HepG2 (cell line): ENCODE measurements at regions not wholly inside any gene's neighbourhood (a gene's known extent, or its start where the extent isn't known, plus 50 kb on each side); places are given as distances from the start of the nearest gene placed in this dataset.

ENCODE experiments used
- ATAC-seq: fragments of 200-7000 bp; cut with Tn5 transposase; 3 replicates; pipeline ENCODE4 v1.9.1; 2020; ENCODE audit warnings: mild to moderate bottlenecking, moderate library complexity
- BruUV-seq: library from RNA; stranded (reverse); fragments of 400-500 nt; replicated peaks from 2 replicates; lab custom pipeline; 2021; lab: Mats Ljungman, UMichigan
- CTCF ChIA-PET: fragments of 300-600 bp; formaldehyde crosslinking; extraction: SDS; loops from one replicate; lab custom pipeline; 2021; ENCODE audit warnings: low total read pairs, inconsistent platforms, low intra/inter-chr PET ratio; lab: Yijun Ruan, JAX
- POLR2A ChIA-PET: fragments of 350-600 bp; sonication (Branson Sonifier 250); formaldehyde crosslinking; loops from one replicate; lab custom pipeline; 2020; ENCODE audit warnings: antibody characterized with exemption, inconsistent platforms; lab: Yijun Ruan, JAX
- DNase-seq: peaks from one replicate; pipeline ENCODE4 v3.0.0-alpha.2; 2015; ENCODE audit warnings: low spot score
- FAIRE-seq: peaks from 3 replicates; lab custom pipeline; 2011; peaks lifted over from hg19 to GRCh38; lab: Jason Lieb, UNC
- H2AFZ ChIP-seq: one replicate; pipeline ENCODE4 v1.6.1; 2011; ENCODE audit warnings: low read length, inconsistent platforms
- H3K27ac ChIP-seq: fragments of 300-600 bp; 3 replicates; pipeline ENCODE4 v1.8.0; 2011; ENCODE audit warnings: mixed run types, mild to moderate bottlenecking, mixed read lengths, low read length, inconsistent platforms; ENCODE audit not compliant: insufficient read depth; ENCODE audit errors: extremely low read length
- H3K27me3 ChIP-seq, 2 experiments: fragments of 200-600 bp in 1 of 2; 2 replicates in 1 of 2; 3 replicates in 1 of 2; pipeline versions ENCODE4 v1.6.0 to v1.8.0; 2011; ENCODE audit warnings: low read length in 2 of 2, mild to moderate bottlenecking in 2 of 2, moderate library complexity in 2 of 2, inconsistent platforms in 1 of 2; ENCODE audit not compliant: insufficient read depth in 2 of 2, control insufficient read depth in 1 of 2
- H3K36me3 ChIP-seq, 2 experiments: fragments of 200-600 bp in 1 of 2; replicated peaks in 1 of 2; 2 replicates in 1 of 2; 3 replicates in 1 of 2; pipeline versions ENCODE4 v1.5.1 to v1.8.0; 2011; ENCODE audit warnings: low read length in 2 of 2, inconsistent platforms in 1 of 2; ENCODE audit not compliant: insufficient read depth in 2 of 2, control insufficient read depth in 1 of 2
- H3K4me1 ChIP-seq: 2 replicates; pipeline ENCODE4 v1.5.1; 2012; ENCODE audit warnings: low read length, inconsistent platforms; ENCODE audit not compliant: insufficient read depth
- H3K4me2 ChIP-seq: 2 replicates; pipeline ENCODE4 v1.6.0; 2011; ENCODE audit warnings: low read depth, low read length, inconsistent platforms
- H3K4me3 ChIP-seq, 3 experiments: fragments of 200-600 bp in 1 of 3; sonication (generic), shearing (Covaris generic) in 1 of 3; replicated peaks in 1 of 3; 2 replicates each; pipeline ENCODE4 v1.5.1; 2011 to 2016; ENCODE audit warnings: low read length in 3 of 3, inconsistent platforms in 2 of 3, low read depth in 2 of 3, mild to moderate bottlenecking in 2 of 3, control low read depth in 1 of 3, mixed read lengths in 1 of 3; ENCODE audit not compliant: insufficient read depth in 1 of 3
- H3K79me2 ChIP-seq: one replicate; pipeline ENCODE4 v1.6.1; 2011; ENCODE audit warnings: low read length, inconsistent platforms; ENCODE audit not compliant: insufficient read depth
- H3K9ac ChIP-seq: 2 replicates; pipeline ENCODE4 v1.6.0; 2011; ENCODE audit warnings: mild to moderate bottlenecking, low read depth, low read length, inconsistent platforms; ENCODE audit not compliant: insufficient read depth
- H3K9me3 ChIP-seq: 2 replicates; pipeline ENCODE4 v1.5.1; 2012; ENCODE audit warnings: mild to moderate bottlenecking, low read length
- H4K20me1 ChIP-seq: 2 replicates; pipeline ENCODE4 v1.6.0; 2011; ENCODE audit warnings: inconsistent platforms, mild to moderate bottlenecking, low read length, moderate library complexity; ENCODE audit not compliant: insufficient read depth
- KDM1A ChIP-seq: IDR thresholded peaks from 2 replicates; pipeline ENCODE4 v1.6.1; 2016; ENCODE audit warnings: missing compliant biosample characterization
- NR2F1 ChIP-seq, 2 experiments: fragments of 450-650 bp in 1 of 2; formaldehyde crosslinking in 1 of 2; IDR thresholded peaks; 2 replicates each; pipeline versions ENCODE4 v1.5.0 to v1.6.1; 2016 to 2020; ENCODE audit warnings: mild to moderate bottlenecking in 1 of 2, missing compliant biosample characterization in 1 of 2, missing genetic modification reagents in 1 of 2, moderate library complexity in 1 of 2
- PAX8 ChIP-seq: sonication (generic); formaldehyde crosslinking; IDR thresholded peaks from 2 replicates; pipeline ENCODE4 v1.8.0; 2022; ENCODE audit warnings: mild to moderate bottlenecking, missing genetic modification reagents, borderline replicate concordance
- PRDM10 ChIP-seq: sonication (generic); formaldehyde crosslinking; IDR thresholded peaks from 2 replicates; pipeline ENCODE4 v1.4.0; 2020; ENCODE audit warnings: low read depth, missing genetic modification reagents
- RFX1 ChIP-seq: fragments of 450-650 bp; IDR thresholded peaks from 2 replicates; pipeline ENCODE4 v1.6.1; 2017
- SMAD9 ChIP-seq: sonication (generic); formaldehyde crosslinking; IDR thresholded peaks from 2 replicates; pipeline ENCODE4 v1.5.1; 2020; ENCODE audit warnings: mild to moderate bottlenecking, missing genetic modification reagents
- ZBTB2 ChIP-seq: sonication (generic); formaldehyde crosslinking; IDR thresholded peaks from 2 replicates; pipeline ENCODE4 v1.8.0; 2022; ENCODE audit warnings: low read depth, missing genetic modification reagents
- ZC3H4 ChIP-seq: sonication (generic); formaldehyde crosslinking; IDR thresholded peaks from 2 replicates; pipeline ENCODE4 v1.4.0; 2020; ENCODE audit warnings: missing genetic modification reagents, borderline replicate concordance
- ZNF160 ChIP-seq: sonication (generic); formaldehyde crosslinking; IDR thresholded peaks from 2 replicates; pipeline ENCODE4 v1.8.0; 2022; ENCODE audit warnings: mild to moderate bottlenecking, inconsistent platforms, missing genetic modification reagents
- ZNF280D ChIP-seq: sonication (generic); formaldehyde crosslinking; IDR thresholded peaks from 2 replicates; pipeline ENCODE4 v1.5.1; 2020; ENCODE audit warnings: mild to moderate bottlenecking, missing genetic modification reagents
- ZNF576 ChIP-seq: sonication (generic); formaldehyde crosslinking; IDR thresholded peaks from 2 replicates; pipeline ENCODE4 v1.4.0; 2020; ENCODE audit warnings: mild to moderate bottlenecking, missing genetic modification reagents
- WGBS: methylation state at CpG from one replicate; pipeline ENCODE4 v1.1.6; 2017; ENCODE audit warnings: low lambda C conversion rate; 5-methylcytosine and 5-hydroxymethylcytosine counted together
- in situ Hi-C: cut with HindIII; loops from 2 replicates; pipeline ENCODE4 v1.10.0; 2017; ENCODE audit warnings: low pct_unique_long_range_greater_than_20kb; ENCODE audit not compliant: extremely low pct_ligation_motif_present
- intact Hi-C: fragments of 100-400 bp; cut with micrococcal nuclease; formaldehyde crosslinking; loops from one replicate; pipeline ENCODE4 v1.10.0; 2022; ENCODE audit not compliant: unreplicated experiment

- TF ChIP-seq ZC3H4 (CRISPR knock-in tag) (no peak), KDM1A (CRISPR knock-in tag) (no peak), NR2F1 (CRISPR knock-in tag; IDR thresholded peaks at IDR 0.05) (no peak)
Measured at GRCh38 chr14:35196571-35196970, 74.2 kb downstream of the PRORP start (continued).

GRCh38 chr14:35197015-35197414 is 74.7 kb downstream of the PRORP start:
- DNase-seq (no peak), FAIRE-seq (no peak)
- no peak overlapping the region for H3K27ac ChIP-seq
- 97% methylated on average over 1 of the region's 1 CpG for WGBS
- H3K4me2 ChIP-seq = no peak overlapping the region
- TF ChIP-seq RFX1 (no peak), PAX8 (CRISPR knock-in tag) (no peak), ZNF280D (CRISPR knock-in tag) (no peak), SMAD9 (no peak), ZNF576 (no peak), ZBTB2 (no peak), PRDM10 (CRISPR knock-in tag) (no peak), ZNF160 (CRISPR knock-in tag) (no peak)
- TF ChIP-seq, all 625 proteins: peak for 0
- no peak for ATAC-seq
- in situ Hi-C loops = no loop called here
- ChIA-PET CTCF (no interaction called here), POLR2A (no interaction called here)
- Histone ChIP-seq H3K4me1 (no peaks in the 10 kb centered on the region), H3K79me2 (no peaks in the 10 kb centered on the region), H3K27me3 (no peaks in the 10 kb centered on the region), H3K4me3 (no peak overlapping the region), H3K36me3 (no peaks in the 10 kb centered on the region), H3K9ac (no peak overlapping the region), H3K9me3 (no peaks in the 10 kb centered on the region), H4K20me1 (no peaks in the 10 kb centered on the region), H2AFZ (no peak overlapping the region)
- intact Hi-C loops = no loop called here
- no TSS peak for BruUV-seq
